BLaER1 (cell line): ENCODE measurements at regions not wholly inside any gene's neighbourhood (a gene's known extent, or its start where the extent isn't known, plus 50 kb on each side); places are given as distances from the start of the nearest gene placed in this dataset.
"Not testable (repeated sequence)": the region's sequence is repeated elsewhere in the genome, so short reads cannot be mapped to it uniquely, and the experiment has no call there.

Source experiments
- H3K27ac ChIP-seq: shearing (Covaris generic); formaldehyde crosslinking; 2 replicates; pipeline ENCODE4 v1.8.1; 2022
- H3K27me3 ChIP-seq: shearing (Covaris generic); formaldehyde crosslinking; 2 replicates; pipeline ENCODE4 v1.8.1; 2022
- H3K36me3 ChIP-seq: shearing (Covaris generic); formaldehyde crosslinking; 2 replicates; pipeline ENCODE4 v1.8.1; 2022
- H3K4me1 ChIP-seq: shearing (Covaris generic); formaldehyde crosslinking; 2 replicates; pipeline ENCODE4 v1.8.1; 2022
- H3K4me2 ChIP-seq: shearing (Covaris generic); formaldehyde crosslinking; 2 replicates; pipeline ENCODE4 v1.8.1; 2022
- H3K4me3 ChIP-seq: shearing (Covaris generic); formaldehyde crosslinking; 2 replicates; pipeline ENCODE4 v1.8.1; 2022
- H3K9ac ChIP-seq: shearing (Covaris generic); formaldehyde crosslinking; 2 replicates; pipeline ENCODE4 v1.8.1; 2022
- H3K9me3 ChIP-seq: shearing (Covaris generic); formaldehyde crosslinking; 2 replicates; pipeline ENCODE4 v1.8.1; 2022
- H4K20me1 ChIP-seq: shearing (Covaris generic); formaldehyde crosslinking; 2 replicates; pipeline ENCODE4 v1.8.1; 2022
- Cebpa-rat ChIP-seq: shearing (Covaris generic); IDR thresholded peaks from 2 replicates; pipeline ENCODE4 v1.8.1; 2022

DNA sequence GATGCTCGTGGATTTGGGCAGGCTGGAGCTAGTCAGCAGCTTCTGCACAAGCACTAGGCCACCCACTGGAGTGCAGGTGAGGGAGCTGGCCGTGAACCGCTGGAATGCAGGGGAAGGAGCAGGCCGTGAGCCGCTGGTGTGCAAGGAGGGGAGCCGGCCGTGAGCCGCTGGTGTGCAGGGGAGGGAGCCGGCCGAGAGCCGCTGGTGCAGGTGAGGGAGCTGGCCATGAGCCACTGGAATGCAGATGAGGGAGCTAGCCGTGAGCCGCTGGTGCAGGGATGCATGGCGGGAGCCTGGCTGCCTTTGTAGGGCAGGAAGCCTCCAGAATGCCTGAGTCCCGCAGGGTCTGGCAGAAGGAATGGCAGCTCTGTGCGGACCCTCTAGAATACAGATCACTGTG, 4220.0 kb upstream of the OR11H1 start:
- no peaks in the 10 kb centered on the region for H4K20me1 ChIP-seq
- no peak overlapping the region for H3K4me2 ChIP-seq
- no peak overlapping the region for H3K9ac ChIP-seq
- TF ChIP-seq Cebpa-rat, result no peak
- no peaks in the 10 kb centered on the region for H3K27me3 ChIP-seq
- no peak overlapping the region for H3K4me3 ChIP-seq
- no peaks in the 10 kb centered on the region for H3K36me3 ChIP-seq
- H3K4me1 ChIP-seq, result no peaks in the 10 kb centered on the region
- peaks cover 40% of the 10 kb centered on the region for H3K9me3 ChIP-seq
- no peak overlapping the region for H3K27ac ChIP-seq

GRCh38 chr22:11309777-11310176, 4218.2 kb upstream of the OR11H1 start:
- H3K4me3 ChIP-seq, H3K9ac ChIP-seq, H3K4me1 ChIP-seq, H3K27me3 ChIP-seq, H3K4me2 ChIP-seq, H4K20me1 ChIP-seq, H3K27ac ChIP-seq, H3K36me3 ChIP-seq: not testable (repeated sequence)
- peaks cover 40% of the 10 kb centered on the region for H3K9me3 ChIP-seq

GRCh38 chr22:11310647-11311046, 4217.3 kb upstream of the OR11H1 start:
- not testable (repeated sequence) for H3K9ac ChIP-seq, H3K27ac ChIP-seq, H3K27me3 ChIP-seq, H4K20me1 ChIP-seq, H3K36me3 ChIP-seq, H3K4me1 ChIP-seq, H3K4me3 ChIP-seq, H3K4me2 ChIP-seq
- H3K9me3 ChIP-seq, result peaks cover 35% of the 10 kb centered on the region

DNA sequence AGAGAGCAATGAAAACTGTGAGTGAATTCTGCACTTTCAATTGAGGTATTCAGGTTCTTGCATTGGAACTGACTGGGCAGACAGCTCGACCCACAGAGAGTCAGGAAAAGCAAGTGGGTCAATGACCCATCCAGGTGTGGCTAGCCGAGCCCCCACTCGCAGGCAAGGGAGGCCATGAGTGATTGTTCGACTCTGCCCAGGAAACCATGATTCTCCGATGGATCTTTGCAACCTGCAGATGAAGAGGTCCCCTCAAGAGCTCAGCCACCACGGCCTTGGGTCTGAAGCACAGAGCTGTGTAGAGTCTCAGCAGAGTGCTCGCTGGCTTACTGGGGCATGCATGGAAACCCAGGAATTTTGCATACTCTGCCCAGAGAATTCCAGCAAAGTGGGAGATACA, 4215.4 kb upstream of the OR11H1 start:
- not testable (repeated sequence) for H3K27me3 ChIP-seq, H3K36me3 ChIP-seq, H4K20me1 ChIP-seq, H3K9ac ChIP-seq, H3K27ac ChIP-seq, H3K4me1 ChIP-seq, H3K4me2 ChIP-seq, H3K4me3 ChIP-seq
- peaks cover 19% of the 10 kb centered on the region; the same call in 1 of the 2 replicates for H3K9me3 ChIP-seq

GRCh38 chr22:11313040-11313759, 4214.8 kb upstream of the OR11H1 start:
- not testable (repeated sequence) for H4K20me1 ChIP-seq, H3K4me1 ChIP-seq, H3K36me3 ChIP-seq, H3K4me2 ChIP-seq, H3K9ac ChIP-seq, H3K27me3 ChIP-seq, H3K4me3 ChIP-seq, H3K27ac ChIP-seq
- H3K9me3 ChIP-seq, result peaks cover 13% of the 10 kb centered on the region; the same call in 1 of the 2 replicates

DNA sequence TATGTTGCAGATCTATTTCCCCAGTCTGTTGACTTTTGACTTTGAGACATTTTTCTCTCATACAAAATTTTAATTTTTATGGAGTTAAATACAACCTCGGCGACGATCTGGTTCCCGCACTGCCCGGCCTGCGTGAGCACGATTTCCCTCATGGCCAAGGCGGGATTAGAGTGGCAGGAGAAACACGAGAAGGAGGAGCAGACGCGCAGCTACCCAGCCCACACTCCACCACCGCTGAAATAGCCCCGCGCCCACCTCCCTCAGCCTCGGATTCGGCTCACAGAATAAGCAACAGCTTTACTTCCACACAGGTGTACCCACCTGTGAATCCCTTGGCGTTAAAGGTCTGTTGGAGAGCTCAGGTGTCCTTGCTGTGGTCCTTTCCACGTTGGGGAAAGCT, 4209.4 kb upstream of the OR11H1 start:
- not testable (repeated sequence) for H3K4me3 ChIP-seq, H3K27me3 ChIP-seq, H3K36me3 ChIP-seq, H3K9ac ChIP-seq, H3K9me3 ChIP-seq, H3K4me2 ChIP-seq, H4K20me1 ChIP-seq, H3K4me1 ChIP-seq, H3K27ac ChIP-seq

DNA sequence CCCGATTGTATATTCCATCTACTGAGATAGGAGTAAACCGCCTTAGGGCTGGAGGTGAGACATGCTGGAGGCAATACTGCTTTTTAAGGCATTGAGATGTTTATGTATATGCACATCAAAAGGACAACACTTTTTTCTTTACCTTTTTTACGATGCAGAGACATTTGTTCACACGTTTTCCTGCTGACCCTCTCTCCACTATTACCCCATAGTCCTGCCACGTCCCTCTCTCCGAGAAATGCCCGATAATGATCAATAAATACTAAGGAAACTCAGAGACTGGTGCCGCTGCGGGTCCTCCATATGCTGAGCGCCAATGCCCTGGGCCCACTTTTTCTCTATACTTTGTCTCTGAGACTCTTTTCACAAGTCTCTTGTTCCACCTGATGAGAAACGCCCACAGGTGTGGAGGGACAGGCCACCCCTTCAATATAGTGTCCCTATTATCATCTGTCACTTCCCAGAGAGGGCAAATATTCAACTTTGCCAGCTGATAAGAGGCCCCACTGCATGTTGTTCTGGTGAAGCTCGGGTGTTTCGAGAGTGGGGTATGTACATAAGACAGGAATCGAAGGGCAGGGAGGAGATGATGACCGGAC, 4203.5 kb upstream of the OR11H1 start:
- not testable (repeated sequence) for H3K9me3 ChIP-seq, H3K4me1 ChIP-seq, H3K9ac ChIP-seq

GRCh38 chr22:11325767-11326166, 4202.2 kb upstream of the OR11H1 start:
- no peak overlapping the region for H3K27ac ChIP-seq
- H3K27me3 ChIP-seq, result no peaks in the 10 kb centered on the region
- no peak overlapping the region for H3K4me2 ChIP-seq
- no peak overlapping the region for H3K4me3 ChIP-seq
- no peak for TF ChIP-seq Cebpa-rat
- peaks cover 4% of the 10 kb centered on the region for H3K9me3 ChIP-seq
- no peaks in the 10 kb centered on the region for H3K4me1 ChIP-seq
- H3K36me3 ChIP-seq, result no peaks in the 10 kb centered on the region
- H3K9ac ChIP-seq, result no peak overlapping the region
- H4K20me1 ChIP-seq, result no peaks in the 10 kb centered on the region

More for the DNA sequence above, 4203.5 kb upstream of the OR11H1 start:
- H3K36me3 ChIP-seq, H3K4me2 ChIP-seq, H3K4me3 ChIP-seq, H3K27ac ChIP-seq, H3K27me3 ChIP-seq, H4K20me1 ChIP-seq: not testable (repeated sequence)

- not testable (repeated sequence) for H3K4me3 ChIP-seq, H3K9me3 ChIP-seq, H3K4me1 ChIP-seq, H3K4me2 ChIP-seq, H3K9ac ChIP-seq, H3K27me3 ChIP-seq, H3K36me3 ChIP-seq, H4K20me1 ChIP-seq, H3K27ac ChIP-seq
Measured at GRCh38 chr22:11341387-11342068, 4186.5 kb upstream of the OR11H1 start.

DNA sequence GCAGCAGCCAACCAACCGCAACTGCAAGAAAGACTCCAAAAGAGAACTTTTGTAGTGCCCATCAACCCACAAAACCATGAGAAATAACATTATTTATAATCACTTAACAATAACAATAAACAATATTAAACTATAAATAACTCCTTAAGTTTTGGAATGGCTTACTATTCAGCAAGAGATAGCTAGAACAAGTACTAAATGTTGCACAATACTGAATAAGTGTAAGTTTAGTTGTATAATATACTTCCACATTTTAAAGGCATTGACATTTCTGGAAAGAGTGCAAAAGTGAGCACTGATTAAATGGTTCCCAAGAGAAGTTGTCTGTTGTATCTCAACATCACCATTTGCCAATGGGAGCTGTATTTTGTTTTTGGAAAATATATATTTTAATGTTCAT, 4176.8 kb upstream of the OR11H1 start:
- not testable (repeated sequence) for H3K36me3 ChIP-seq, H3K27ac ChIP-seq, H4K20me1 ChIP-seq, H3K9ac ChIP-seq, H3K9me3 ChIP-seq, H3K4me2 ChIP-seq, H3K27me3 ChIP-seq, H3K4me3 ChIP-seq
- peaks cover 23% of the 10 kb centered on the region for H3K4me1 ChIP-seq

GRCh38 chr22:11352287-11352686, 4175.7 kb upstream of the OR11H1 start:
- H4K20me1 ChIP-seq, H3K9me3 ChIP-seq: not testable (repeated sequence)
- 0 out of 2 replicates have a peak overlapping the region, but pooled peaks have one; percentile 44 for H3K27ac ChIP-seq

More at GRCh38 chr22:11352287-11352686, 4175.7 kb upstream of the OR11H1 start:
- H3K4me3 ChIP-seq, H3K36me3 ChIP-seq, H3K9ac ChIP-seq, H3K27me3 ChIP-seq: not testable (repeated sequence)
- H3K4me2 ChIP-seq, result peak overlapping the region; percentile 63
- peaks cover 23% of the 10 kb centered on the region for H3K4me1 ChIP-seq
